HG03378 (cell line): ENCODE measurements at regions not wholly inside any gene's neighbourhood (a gene's known extent, or its start where the extent isn't known, plus 50 kb on each side); places are given as distances from the start of the nearest gene placed in this dataset.

Source experiments
- ATAC-seq: cut with Tn5 transposase; IDR thresholded peaks from one replicate; pipeline ENCODE4 v1.9.1; 2021; ENCODE audit warnings: mild to moderate bottlenecking, moderate library complexity; ENCODE audit not compliant: unreplicated experiment

GRCh38 chr3:181764544-181764943, 52.8 kb downstream of the SOX2 start:
- no peak for ATAC-seq

- no peak for ATAC-seq
Measured at GRCh38 chr3:181770296-181770695, 58.6 kb downstream of the SOX2 start.

- no peak for ATAC-seq
Measured at GRCh38 chr3:181771120-181771519, 59.4 kb downstream of the SOX2 start.

GRCh38 chr3:181772166-181772565, 60.4 kb downstream of the SOX2 start:
- ATAC-seq, result no peak

- ATAC-seq, result no peak
Measured at GRCh38 chr3:181773921-181774320, 62.2 kb downstream of the SOX2 start.

GRCh38 chr3:181782306-181782954, 70.7 kb downstream of the SOX2 start:
- ATAC-seq, result no peak

- no peak for ATAC-seq
Measured at GRCh38 chr3:181790561-181790960, 78.8 kb downstream of the SOX2 start.

- no peak for ATAC-seq
Measured at GRCh38 chr3:181791056-181791955, 79.6 kb downstream of the SOX2 start.

- ATAC-seq, result no peak
Measured at GRCh38 chr3:181793006-181793405, 81.3 kb downstream of the SOX2 start.

GRCh38 chr3:181794011-181794790, 82.5 kb downstream of the SOX2 start:
- ATAC-seq, result no peak

- ATAC-seq, result no peak
Measured at GRCh38 chr3:181796641-181797040, 84.9 kb downstream of the SOX2 start.

- no peak for ATAC-seq
Measured at GRCh38 chr3:181797431-181797830, 85.7 kb downstream of the SOX2 start.

GRCh38 chr3:181805703-181806102, 94.0 kb downstream of the SOX2 start:
- no peak for ATAC-seq

- ATAC-seq, result no peak
Measured at GRCh38 chr3:181808053-181808452, 96.3 kb downstream of the SOX2 start.

- no peak for ATAC-seq
Measured at GRCh38 chr3:181823716-181824115, 112.0 kb downstream of the SOX2 start.

- no peak for ATAC-seq
Measured at GRCh38 chr3:181824961-181825360, 113.2 kb downstream of the SOX2 start.

- ATAC-seq, result no peak
Measured at GRCh38 chr3:181839039-181839915, 127.6 kb downstream of the SOX2 start.

GRCh38 chr3:181839916-181840297, 128.2 kb downstream of the SOX2 start:
- ATAC-seq, result no peak

GRCh38 chr3:181844211-181844610, 132.5 kb downstream of the SOX2 start:
- no peak for ATAC-seq

GRCh38 chr3:181847276-181847675, 135.6 kb downstream of the SOX2 start:
- no peak for ATAC-seq

GRCh38 chr3:181851063-181851462, 139.3 kb downstream of the SOX2 start:
- no peak for ATAC-seq
